GM12878 (cell line): ENCODE measurements at regions not wholly inside any gene's neighbourhood (a gene's known extent, or its start where the extent isn't known, plus 50 kb on each side); places are given as distances from the start of the nearest gene placed in this dataset.

Experiments
- ATAC-seq: fragments of 200-7000 bp; cut with Tn5 transposase; 3 replicates; pipeline ENCODE4 v1.9.1; 2020; ENCODE audit warnings: mild to moderate bottlenecking, moderate library complexity
- BruUV-seq: library from RNA; stranded (reverse); fragments of 400-500 nt; replicated peaks from 2 replicates; lab custom pipeline; 2021; lab: Mats Ljungman, UMichigan
- CTCF ChIA-PET: fragments of 300-600 bp; sonication (Branson Sonifier 250); formaldehyde crosslinking; extraction: SDS; loops from one replicate; lab custom pipeline; 2021; ENCODE audit warnings: inconsistent platforms; lab: Yijun Ruan, JAX
- POLR2A ChIA-PET: fragments of 350-600 bp; formaldehyde crosslinking; extraction: SDS; loops from one replicate; lab custom pipeline; 2021; ENCODE audit warnings: inconsistent platforms; lab: Charles Lee
- RAD21 ChIA-PET: fragments of 300-600 bp; sonication (Branson Sonifier 250); formaldehyde crosslinking; loops from one replicate; lab custom pipeline; 2023; ENCODE audit warnings: antibody characterized with exemption; ENCODE audit not compliant: unreplicated experiment; lab: Charles Lee
- SMC1A ChIA-PET: fragments of 300-600 bp; sonication (Branson Sonifier 250); formaldehyde crosslinking; loops from one replicate; lab custom pipeline; 2023; ENCODE audit not compliant: unreplicated experiment, uncharacterized antibody; lab: Charles Lee
- DNase-seq: peaks from one replicate; pipeline ENCODE4 v3.0.0-alpha.2; 2011; ENCODE audit warnings: low read depth, low spot score
- FAIRE-seq: peaks from 3 replicates; lab custom pipeline; 2011; peaks lifted over from hg19 to GRCh38; lab: Jason Lieb, UNC
- H2AFZ ChIP-seq: 2 replicates; pipeline ENCODE4 v1.6.0; 2011; ENCODE audit warnings: low read depth, low read length, control low read depth; ENCODE audit not compliant: control insufficient read depth
- H3K27ac ChIP-seq: 2 replicates; pipeline ENCODE4 v1.5.1; 2011; ENCODE audit warnings: control low read depth; ENCODE audit not compliant: control insufficient read depth, insufficient read depth
- H3K27me3 ChIP-seq, 2 experiments: replicated peaks in 1 of 2; 2 replicates each; pipeline versions ENCODE4 v1.6.0 to v1.6.1; 2011; ENCODE audit warnings: low read length in 1 of 2; ENCODE audit not compliant: control insufficient read depth in 2 of 2, insufficient read depth in 2 of 2
- H3K36me3 ChIP-seq, 2 experiments: 2 replicates each; pipeline ENCODE4 v1.5.1; 2011; ENCODE audit warnings: low read length in 1 of 2; ENCODE audit not compliant: control insufficient read depth in 2 of 2, insufficient read depth in 2 of 2
- H3K4me1 ChIP-seq: 2 replicates; pipeline ENCODE4 v1.6.1; 2011; ENCODE audit warnings: mild to moderate bottlenecking, low read length, moderate library complexity, mixed read lengths; ENCODE audit not compliant: control insufficient read depth, insufficient read depth
- H3K4me2 ChIP-seq: 2 replicates; pipeline ENCODE4 v1.6.0; 2011; ENCODE audit warnings: control low read depth; ENCODE audit not compliant: control insufficient read depth, insufficient read depth
- H3K4me3 ChIP-seq: fragments of 200-600 bp; sonication (generic); 2 replicates; pipeline ENCODE4 v1.5.1; 2016
- H3K79me2 ChIP-seq: 2 replicates; pipeline ENCODE4 v1.6.0; 2011; ENCODE audit warnings: low read length; ENCODE audit not compliant: control insufficient read depth, insufficient read depth
- H3K9ac ChIP-seq: 2 replicates; pipeline ENCODE4 v1.8.0; 2011; ENCODE audit warnings: low read length, control low read depth, mixed read lengths; ENCODE audit not compliant: control insufficient read depth, insufficient read depth
- H3K9me3 ChIP-seq: replicated peaks from 3 replicates; pipeline ENCODE4 v1.5.1; 2011; ENCODE audit warnings: mild to moderate bottlenecking, low read length; ENCODE audit not compliant: control insufficient read depth, insufficient read depth
- H4K20me1 ChIP-seq: 2 replicates; pipeline ENCODE4 v1.6.0; 2011; ENCODE audit not compliant: control insufficient read depth, insufficient read depth
- HCFC1 ChIP-seq: fragments of 150-350 bp; IDR thresholded peaks from 2 replicates; pipeline ENCODE4 v1.6.1; 2014; ENCODE audit warnings: low read length
- MYB ChIP-seq: fragments of 150-350 bp; IDR thresholded peaks from 2 replicates; pipeline ENCODE4 v1.6.1; 2014; ENCODE audit warnings: mild to moderate bottlenecking, low read depth, low read length, borderline replicate concordance
- STAT3 ChIP-seq: IDR thresholded peaks from 2 replicates; pipeline ENCODE4 v1.6.1; 2011; ENCODE audit warnings: low read depth, low read length, improper control_type of control experiment
- TCF7 ChIP-seq: IDR thresholded peaks from 2 replicates; pipeline ENCODE4 v1.6.1; 2014; ENCODE audit warnings: antibody characterized with exemption, borderline replicate concordance
- WGBS: methylation state at CpG from one replicate; pipeline ENCODE4 v1.1.6; 2016; ENCODE audit warnings: low lambda C conversion rate; ENCODE audit not compliant: insufficient replicate concordance, insufficient coverage; ENCODE audit errors: missing lambda C conversion rate; 5-methylcytosine and 5-hydroxymethylcytosine counted together
- in situ Hi-C: fragments of 300-500 bp; cut with MboI; formaldehyde crosslinking; loops from 9 replicates; pipeline ENCODE4 v1.14.3; 2018; ENCODE audit warnings: mixed read lengths
- intact Hi-C: fragments of 100-400 bp; cut with micrococcal nuclease; formaldehyde crosslinking; loops from one replicate; pipeline ENCODE4 v1.14.2; 2022; ENCODE audit not compliant: unreplicated experiment
- TF ChIP-seq, protein P1 (sequence below): fragments of 150-350 bp; IDR thresholded peaks from 2 replicates; pipeline ENCODE4 v1.6.1; 2016; ENCODE audit warnings: low read depth, low read length
- TF ChIP-seq, protein P2 (sequence below): fragments of 450-650 bp; IDR thresholded peaks from 2 replicates; pipeline ENCODE4 v1.6.1; 2016; ENCODE audit warnings: mild to moderate bottlenecking

DNA sequence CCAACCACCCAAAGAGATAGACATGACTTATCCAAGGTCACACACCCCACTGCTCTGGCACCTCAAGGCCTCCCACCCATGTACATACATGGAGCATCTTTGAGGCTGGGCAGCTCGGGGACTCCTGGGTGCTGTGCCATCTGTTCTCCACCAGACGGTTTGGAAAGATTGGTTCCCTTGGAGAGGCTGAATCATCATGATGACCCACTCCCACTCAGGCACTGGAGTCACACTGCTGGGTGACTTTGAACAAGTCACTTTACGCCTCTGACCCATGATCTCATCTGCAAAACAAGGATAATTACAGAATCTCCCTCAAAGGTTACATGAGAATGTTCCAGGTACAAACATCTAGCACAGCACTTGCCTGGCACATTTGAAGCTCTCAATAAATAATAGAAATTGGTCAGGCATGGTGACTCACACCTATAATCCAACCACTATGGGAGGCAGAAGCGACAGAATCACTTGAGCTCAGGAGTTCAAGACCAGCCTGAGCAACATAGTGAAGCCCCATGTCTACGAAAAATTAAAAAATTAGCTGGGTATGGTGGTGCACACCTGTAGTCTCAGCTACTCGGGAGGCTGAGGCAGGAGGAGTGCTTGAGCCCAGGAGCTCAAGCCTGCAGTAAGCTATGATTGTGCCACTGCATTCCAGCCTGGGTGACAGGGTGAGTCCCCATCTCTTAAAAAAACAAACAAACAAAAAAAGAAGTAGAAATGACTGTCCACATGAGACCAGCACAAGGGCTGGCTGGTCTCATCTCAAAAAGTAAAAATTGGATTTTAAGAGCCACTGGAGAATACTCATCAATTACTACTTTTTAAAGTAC lies 74.9 kb downstream of the RRAGC start (continued):
- no peak for TF ChIP-seq MYB
- TF ChIP-seq, protein P1, sequence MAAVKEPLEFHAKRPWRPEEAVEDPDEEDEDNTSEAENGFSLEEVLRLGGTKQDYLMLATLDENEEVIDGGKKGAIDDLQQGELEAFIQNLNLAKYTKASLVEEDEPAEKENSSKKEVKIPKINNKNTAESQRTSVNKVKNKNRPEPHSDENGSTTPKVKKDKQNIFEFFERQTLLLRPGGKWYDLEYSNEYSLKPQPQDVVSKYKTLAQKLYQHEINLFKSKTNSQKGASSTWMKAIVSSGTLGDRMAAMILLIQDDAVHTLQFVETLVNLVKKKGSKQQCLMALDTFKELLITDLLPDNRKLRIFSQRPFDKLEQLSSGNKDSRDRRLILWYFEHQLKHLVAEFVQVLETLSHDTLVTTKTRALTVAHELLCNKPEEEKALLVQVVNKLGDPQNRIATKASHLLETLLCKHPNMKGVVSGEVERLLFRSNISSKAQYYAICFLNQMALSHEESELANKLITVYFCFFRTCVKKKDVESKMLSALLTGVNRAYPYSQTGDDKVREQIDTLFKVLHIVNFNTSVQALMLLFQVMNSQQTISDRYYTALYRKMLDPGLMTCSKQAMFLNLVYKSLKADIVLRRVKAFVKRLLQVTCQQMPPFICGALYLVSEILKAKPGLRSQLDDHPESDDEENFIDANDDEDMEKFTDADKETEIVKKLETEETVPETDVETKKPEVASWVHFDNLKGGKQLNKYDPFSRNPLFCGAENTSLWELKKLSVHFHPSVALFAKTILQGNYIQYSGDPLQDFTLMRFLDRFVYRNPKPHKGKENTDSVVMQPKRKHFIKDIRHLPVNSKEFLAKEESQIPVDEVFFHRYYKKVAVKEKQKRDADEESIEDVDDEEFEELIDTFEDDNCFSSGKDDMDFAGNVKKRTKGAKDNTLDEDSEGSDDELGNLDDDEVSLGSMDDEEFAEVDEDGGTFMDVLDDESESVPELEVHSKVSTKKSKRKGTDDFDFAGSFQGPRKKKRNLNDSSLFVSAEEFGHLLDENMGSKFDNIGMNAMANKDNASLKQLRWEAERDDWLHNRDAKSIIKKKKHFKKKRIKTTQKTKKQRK, result no peak
- TF ChIP-seq TCF7, result no peak

GRCh38 chr1:38783640-38784229 lies 75.8 kb downstream of the RRAGC start:
- CTCF ChIA-PET, result no interaction called here

More at GRCh38 chr1:38783640-38784229, 75.8 kb downstream of the RRAGC start:
- Histone ChIP-seq H3K27ac (no peak overlapping the region), H3K4me2 (no peak overlapping the region), H3K27me3 (peaks cover 0 to 8% of the 10 kb centered on the region in 2 experiments; a peak in 3 of 4 replicates), H3K4me1 (no peaks in the 10 kb centered on the region), H3K79me2 (no peaks in the 10 kb centered on the region), H3K9me3 (no peaks in the 10 kb centered on the region), H3K36me3 (no peaks in the 10 kb centered on the region), H3K4me3 (no peak overlapping the region), H3K9ac (no peak overlapping the region), H4K20me1 (no peaks in the 10 kb centered on the region)
- intact Hi-C loops, result no loop called here
- ATAC-seq (no peak), DNase-seq (no peak), FAIRE-seq (no peak)
- WGBS, result 7% methylated on average over 34 of the region's 34 CpGs
- ChIA-PET RAD21 (no interaction called here), POLR2A (interaction anchor here (0.6 kb wide), 1 partner anchor 141 kb away, joined by 5 read pairs; no protein-coding TSS in a partner anchor)
- no TSS peak for BruUV-seq
- TF ChIP-seq HCFC1, result no peak
- TF ChIP-seq, protein P2, sequence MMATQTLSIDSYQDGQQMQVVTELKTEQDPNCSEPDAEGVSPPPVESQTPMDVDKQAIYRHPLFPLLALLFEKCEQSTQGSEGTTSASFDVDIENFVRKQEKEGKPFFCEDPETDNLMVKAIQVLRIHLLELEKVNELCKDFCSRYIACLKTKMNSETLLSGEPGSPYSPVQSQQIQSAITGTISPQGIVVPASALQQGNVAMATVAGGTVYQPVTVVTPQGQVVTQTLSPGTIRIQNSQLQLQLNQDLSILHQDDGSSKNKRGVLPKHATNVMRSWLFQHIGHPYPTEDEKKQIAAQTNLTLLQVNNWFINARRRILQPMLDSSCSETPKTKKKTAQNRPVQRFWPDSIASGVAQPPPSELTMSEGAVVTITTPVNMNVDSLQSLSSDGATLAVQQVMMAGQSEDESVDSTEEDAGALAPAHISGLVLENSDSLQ, result peak; percentile 63
- no peak for TF ChIP-seq STAT3
- TF ChIP-seq, all 136 proteins: peak for 1
- H2AFZ ChIP-seq, result no peak overlapping the region
- SMC1A ChIA-PET, result no interaction called here
- in situ Hi-C loops, result no loop called here
